RWPE1 (cell line): ENCODE measurements at regions not wholly inside any gene's neighbourhood (a gene's known extent, or its start where the extent isn't known, plus 50 kb on each side); places are given as distances from the start of the nearest gene placed in this dataset.

Experiments used
- CTCF ChIA-PET: fragments of 350-600 bp; sonication (Branson Sonifier 250); formaldehyde crosslinking; extraction: SDS; loops from one replicate; lab custom pipeline; 2021; lab: Yijun Ruan, JAX
- POLR2A ChIA-PET: fragments of 400-600 bp; formaldehyde crosslinking; extraction: SDS; loops from one replicate; lab custom pipeline; 2020; ENCODE audit warnings: antibody characterized with exemption; ENCODE audit not compliant: low non-redundant PET; lab: Yijun Ruan, JAX
- DNase-seq: peaks from one replicate; pipeline ENCODE4 v3.0.0; 2012; ENCODE audit warnings: low spot score
- H3K27ac ChIP-seq: fragments of 450-650 bp; 2 replicates; pipeline ENCODE4 v1.5.1; 2017
- TF ChIP-seq, protein P1 (sequence below): fragments of 450-650 bp; conservative IDR thresholded peaks from 2 replicates; pipeline ENCODE4 v1.5.1; 2017; ENCODE audit warnings: low read depth, mild to moderate bottlenecking

DNA sequence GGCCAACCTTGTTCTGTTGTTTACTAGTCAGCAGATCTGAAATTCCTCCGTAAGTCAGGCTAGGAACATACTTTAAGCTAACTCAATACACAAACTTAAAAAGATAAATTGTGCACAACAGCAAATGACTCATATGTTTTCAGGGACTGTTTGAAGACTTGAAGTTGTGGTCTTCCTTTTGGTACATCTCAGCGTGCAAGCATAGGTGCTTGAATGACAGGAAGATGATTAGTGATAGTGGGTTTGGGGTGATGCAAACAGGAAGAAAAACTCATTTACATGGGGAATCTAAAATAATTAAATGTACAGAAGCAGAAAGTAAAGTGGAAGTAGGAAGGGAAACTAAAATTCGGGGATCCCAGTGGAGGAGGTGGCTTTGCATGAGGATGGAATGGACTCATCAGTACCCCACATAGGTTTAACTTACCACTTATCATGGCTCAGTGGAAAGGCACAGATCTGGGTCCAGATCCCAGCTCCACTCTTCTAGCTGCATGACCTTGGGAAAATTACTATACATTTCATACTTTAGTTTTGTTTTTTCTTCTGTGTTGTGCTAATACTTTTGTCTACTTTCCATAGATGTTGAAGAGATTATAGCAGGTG lies 122.3 kb downstream of the XCL2 start:
- TF ChIP-seq, protein P1, sequence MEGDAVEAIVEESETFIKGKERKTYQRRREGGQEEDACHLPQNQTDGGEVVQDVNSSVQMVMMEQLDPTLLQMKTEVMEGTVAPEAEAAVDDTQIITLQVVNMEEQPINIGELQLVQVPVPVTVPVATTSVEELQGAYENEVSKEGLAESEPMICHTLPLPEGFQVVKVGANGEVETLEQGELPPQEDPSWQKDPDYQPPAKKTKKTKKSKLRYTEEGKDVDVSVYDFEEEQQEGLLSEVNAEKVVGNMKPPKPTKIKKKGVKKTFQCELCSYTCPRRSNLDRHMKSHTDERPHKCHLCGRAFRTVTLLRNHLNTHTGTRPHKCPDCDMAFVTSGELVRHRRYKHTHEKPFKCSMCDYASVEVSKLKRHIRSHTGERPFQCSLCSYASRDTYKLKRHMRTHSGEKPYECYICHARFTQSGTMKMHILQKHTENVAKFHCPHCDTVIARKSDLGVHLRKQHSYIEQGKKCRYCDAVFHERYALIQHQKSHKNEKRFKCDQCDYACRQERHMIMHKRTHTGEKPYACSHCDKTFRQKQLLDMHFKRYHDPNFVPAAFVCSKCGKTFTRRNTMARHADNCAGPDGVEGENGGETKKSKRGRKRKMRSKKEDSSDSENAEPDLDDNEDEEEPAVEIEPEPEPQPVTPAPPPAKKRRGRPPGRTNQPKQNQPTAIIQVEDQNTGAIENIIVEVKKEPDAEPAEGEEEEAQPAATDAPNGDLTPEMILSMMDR: no peak

DNA sequence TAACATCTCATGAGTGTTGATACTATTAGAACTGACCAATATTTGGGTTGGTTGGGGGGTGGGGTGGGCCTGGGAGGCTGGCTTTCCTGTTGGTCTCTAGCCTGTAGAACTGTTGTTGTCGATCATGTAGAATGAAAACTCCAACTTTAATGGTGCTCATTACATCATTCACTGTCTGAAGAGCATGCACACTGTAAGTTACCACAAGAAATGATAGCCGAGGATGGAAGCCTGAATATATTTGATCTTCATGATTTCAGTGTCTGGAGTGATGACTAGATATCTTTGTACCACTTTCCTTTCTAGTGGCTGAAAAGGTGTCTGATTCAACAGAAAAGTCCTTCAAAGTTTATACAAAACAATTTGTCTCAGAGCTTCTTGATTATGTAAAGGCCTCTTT lies 123.6 kb downstream of the XCL2 start:
- POLR2A ChIA-PET: no interaction called here
- TF ChIP-seq, protein P1: no peak
- CTCF ChIA-PET: no interaction called here
- DNase-seq: no peak
- H3K27ac ChIP-seq: no peak overlapping the region

More for the DNA sequence above, 122.3 kb downstream of the XCL2 start:
- POLR2A ChIA-PET: no interaction called here
- no peak for DNase-seq
- CTCF ChIA-PET: interaction anchor here (1.6 kb wide), 1 partner anchor 78 kb away, joined by 6 read pairs; no protein-coding TSS in a partner anchor
- no peak overlapping the region for H3K27ac ChIP-seq

DNA sequence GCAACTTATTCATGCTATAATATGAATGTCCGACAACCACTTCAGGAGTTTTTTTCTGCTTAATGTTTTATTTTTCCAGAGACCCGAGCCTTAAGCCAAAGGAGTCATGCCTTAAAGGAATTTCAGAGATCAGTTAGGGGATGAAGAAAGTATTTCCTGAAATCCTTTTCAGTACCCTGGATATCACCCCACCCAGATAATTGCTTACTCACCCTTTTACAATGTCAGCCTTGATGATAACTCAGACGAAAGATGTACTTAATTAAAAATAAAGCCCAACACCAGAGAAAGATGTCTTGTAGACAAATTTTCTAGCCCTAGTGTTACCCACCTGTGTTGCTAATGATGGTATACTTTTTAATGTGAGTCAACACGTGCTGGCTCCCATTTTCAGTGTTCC lies 124.1 kb downstream of the XCL2 start:
- DNase-seq: peak; percentile 26
- no peak overlapping the region for H3K27ac ChIP-seq
- ChIA-PET CTCF (no interaction called here), POLR2A (no interaction called here)
- TF ChIP-seq, protein P1: no peak

DNA sequence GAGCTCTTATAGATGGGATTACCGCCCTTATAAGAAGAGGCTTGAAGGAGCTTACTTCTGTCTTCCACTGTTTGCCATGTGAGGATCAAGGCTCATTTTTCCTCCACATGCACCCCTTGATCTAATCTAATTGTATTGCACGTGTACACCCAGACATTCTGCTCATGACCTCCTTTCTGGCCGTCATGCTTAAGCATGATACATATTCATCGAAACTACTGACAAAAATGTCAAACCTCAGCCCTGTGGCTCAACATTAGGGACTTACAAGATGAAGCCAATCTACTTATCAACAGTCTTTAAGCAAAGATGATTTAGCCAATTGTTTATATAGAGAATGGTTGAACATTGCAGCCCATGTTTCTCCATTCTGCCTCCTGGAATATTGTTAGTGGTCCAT lies 127.6 kb downstream of the XCL2 start:
- no peak overlapping the region for H3K27ac ChIP-seq
- ChIA-PET CTCF (no interaction called here), POLR2A (no interaction called here)
- TF ChIP-seq, protein P1: no peak
- no peak for DNase-seq

DNA sequence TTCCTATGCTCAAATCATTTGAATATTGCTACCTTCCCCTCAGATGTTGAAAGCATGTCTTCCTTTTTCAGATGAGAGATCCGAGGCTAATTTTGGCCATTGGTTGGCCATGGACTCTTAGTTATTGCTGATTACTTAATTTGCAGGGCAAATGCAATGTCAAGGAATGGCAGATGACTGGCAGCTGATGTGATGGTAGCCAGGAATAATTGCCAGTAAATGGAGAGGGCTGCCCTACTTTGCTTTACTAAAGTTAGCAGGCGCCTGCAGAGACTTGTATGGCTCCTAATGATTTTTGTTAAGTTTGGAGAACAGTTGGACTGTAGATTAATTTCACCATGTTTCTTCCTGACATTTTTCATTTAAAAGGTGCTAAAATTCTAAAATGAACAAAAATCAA lies 128.9 kb downstream of the XCL2 start:
- no peak overlapping the region for H3K27ac ChIP-seq
- no peak for DNase-seq
- POLR2A ChIA-PET: no interaction called here
- TF ChIP-seq, protein P1: no peak
- CTCF ChIA-PET: no interaction called here

DNA sequence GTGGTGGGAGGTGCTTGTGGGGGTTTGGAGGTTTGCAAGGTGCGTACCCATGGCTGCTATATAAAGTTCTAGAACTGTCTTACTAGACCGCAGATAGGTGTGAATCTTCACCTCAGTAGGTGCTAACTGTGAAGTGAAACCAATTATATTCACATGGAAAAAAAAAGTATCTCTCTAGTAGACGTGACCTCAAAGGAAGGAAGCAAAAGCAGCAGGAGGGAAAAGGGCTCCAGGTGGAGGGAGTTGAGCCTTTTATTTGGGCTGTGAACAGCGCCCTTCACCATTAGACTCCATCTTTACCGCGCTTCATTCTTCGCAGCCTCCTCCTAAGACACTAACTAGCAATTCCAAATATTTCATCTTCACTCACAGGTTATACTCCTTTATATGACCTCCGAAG lies 129.8 kb downstream of the TBX19 start:
- DNase-seq: no peak
- CTCF ChIA-PET: no interaction called here
- TF ChIP-seq, protein P1: no peak
- POLR2A ChIA-PET: no interaction called here
- no peak overlapping the region for H3K27ac ChIP-seq
